Stimulated activated CD8-positive, alpha-beta memory T cell treated with anti-CD3 and anti-CD28 coated beads, Interleukin-2, amount 100 ng/mL, for 1 hour (primary cell): ENCODE measurements at regions not wholly inside any gene's neighbourhood (a gene's known extent, or its start where the extent isn't known, plus 50 kb on each side); places are given as distances from the start of the nearest gene placed in this dataset.

Source experiments
- DNase-seq, 2 donors: peaks; one replicate each; pipeline ENCODE4 v3.0.0-alpha.2; 2020; ENCODE audit warnings: low read depth in 2 of 2

- DNase-seq, result no peak
Observed at GRCh38 chr2:217339753-217340152, 479.9 kb upstream of the TNP1 start.

DNA sequence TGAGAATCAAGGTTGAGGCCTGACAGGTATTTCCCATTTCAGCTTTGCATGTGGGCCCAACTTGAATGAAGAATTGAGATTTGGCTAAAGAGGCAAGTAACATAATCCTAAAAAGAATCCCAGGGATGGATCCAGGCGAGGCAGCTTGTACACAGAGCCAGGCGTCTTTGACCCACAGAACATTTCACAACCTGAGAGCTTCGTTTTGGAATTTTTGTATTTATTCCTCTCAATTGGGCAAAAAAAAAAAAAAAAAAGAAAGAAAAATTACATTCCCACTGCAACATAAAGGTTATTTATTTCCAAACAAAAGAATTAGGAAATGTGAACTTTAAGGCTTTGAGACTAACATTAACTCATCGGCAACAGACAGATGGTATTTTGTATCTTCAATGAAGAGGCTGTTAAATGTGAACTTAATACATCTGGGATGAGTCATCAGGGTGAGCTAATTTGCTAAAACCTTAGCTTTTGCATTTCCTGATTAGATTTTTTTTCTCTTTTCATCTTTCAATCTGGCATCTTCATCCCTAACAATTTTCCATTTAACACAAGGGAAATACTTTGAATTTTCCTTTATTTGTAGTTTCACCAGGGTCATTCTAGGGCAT lies 478.5 kb upstream of the TNP1 start:
- no peak for DNase-seq

DNA sequence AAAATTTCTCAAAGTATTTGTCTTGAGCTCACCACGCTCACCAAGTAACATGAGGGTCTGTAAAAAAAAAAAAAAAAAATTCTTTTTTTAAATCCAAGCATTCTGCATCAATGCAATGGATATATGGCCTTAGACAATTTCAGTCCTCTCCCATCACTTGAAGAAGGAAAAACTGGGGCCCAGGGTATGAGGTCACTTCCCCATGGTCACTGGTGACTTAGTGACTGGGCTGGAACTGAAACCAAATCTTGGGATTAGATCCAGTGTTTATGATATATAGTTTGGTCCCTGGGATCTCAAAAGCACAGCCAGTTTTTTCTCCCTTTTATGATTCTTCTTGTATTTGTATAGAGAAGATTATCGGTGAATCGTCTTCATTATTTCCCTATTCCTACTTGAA lies 477.9 kb upstream of the TNP1 start:
- DNase-seq, result no peak

- no peak for DNase-seq
Observed at GRCh38 chr2:217336694-217337093, 476.8 kb upstream of the TNP1 start.

DNA sequence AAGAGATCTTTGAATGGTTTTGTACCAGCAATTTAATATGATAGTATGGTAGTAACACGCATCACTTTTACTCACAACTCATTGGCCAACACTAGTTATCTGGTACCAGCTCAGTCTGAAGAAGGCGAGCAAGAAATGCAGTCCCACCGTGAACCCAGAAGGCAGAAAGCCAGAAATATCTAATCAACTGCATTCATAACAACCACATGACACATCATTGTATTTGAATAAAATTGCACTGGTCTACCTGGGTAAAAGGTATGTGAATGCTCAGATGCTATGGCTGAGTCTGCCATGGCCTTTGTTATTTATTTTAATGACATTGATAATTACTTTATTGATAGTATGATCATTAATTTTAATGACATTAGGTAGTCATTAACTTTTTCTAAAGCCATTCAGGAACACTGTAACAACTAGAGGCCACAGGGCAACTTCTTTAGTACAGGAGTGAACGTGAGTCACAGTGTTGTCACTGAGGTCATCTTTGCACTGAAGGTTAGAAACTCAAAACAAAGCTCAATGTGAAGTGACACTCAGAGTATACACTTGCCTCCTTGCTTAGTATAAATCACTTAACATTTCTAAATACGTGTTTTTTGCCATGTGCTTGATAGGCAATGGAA lies 475.6 kb upstream of the TNP1 start:
- DNase-seq, result no peak

- DNase-seq, result no peak
Observed at GRCh38 chr2:217334561-217334960, 474.7 kb upstream of the TNP1 start.

DNA sequence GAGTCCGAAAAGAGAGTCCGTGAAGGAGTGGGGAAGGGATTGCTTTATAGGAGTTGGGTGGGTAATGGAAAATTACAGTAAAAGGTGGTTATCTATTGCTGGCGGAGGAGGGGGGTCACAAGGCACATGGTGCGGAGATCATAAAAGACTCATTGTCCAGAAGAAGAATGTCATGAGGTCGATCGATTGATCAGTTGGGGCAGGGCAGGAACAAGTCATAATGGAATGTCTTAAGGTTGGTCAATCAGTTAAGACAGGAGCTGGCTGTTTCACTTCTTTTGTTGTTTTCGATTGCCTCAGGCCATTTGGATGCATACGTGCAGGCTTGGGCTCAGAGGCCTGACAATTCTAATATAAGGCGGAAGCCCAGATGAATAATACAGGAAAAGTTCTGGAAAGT lies 473.0 kb upstream of the TNP1 start:
- DNase-seq, result no peak

DNA sequence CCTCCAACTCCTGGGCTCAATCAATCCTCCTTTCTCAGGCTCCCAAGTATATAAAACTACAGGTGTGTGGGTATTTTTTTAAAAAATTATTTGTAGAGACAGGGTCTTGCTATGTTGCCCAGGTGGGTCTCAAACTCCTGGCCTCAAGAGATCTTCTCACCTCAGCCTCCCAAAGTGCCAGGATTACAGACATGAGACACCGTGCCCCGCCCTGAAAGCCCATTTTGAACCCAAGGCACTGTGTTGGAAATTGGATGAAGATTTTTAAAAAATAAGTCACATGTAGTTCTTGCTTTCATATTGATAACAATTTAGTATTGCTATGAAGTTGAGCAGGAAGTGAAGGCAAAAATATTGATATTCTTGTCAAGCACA lies 472.5 kb upstream of the TNP1 start:
- no peak for DNase-seq

DNA sequence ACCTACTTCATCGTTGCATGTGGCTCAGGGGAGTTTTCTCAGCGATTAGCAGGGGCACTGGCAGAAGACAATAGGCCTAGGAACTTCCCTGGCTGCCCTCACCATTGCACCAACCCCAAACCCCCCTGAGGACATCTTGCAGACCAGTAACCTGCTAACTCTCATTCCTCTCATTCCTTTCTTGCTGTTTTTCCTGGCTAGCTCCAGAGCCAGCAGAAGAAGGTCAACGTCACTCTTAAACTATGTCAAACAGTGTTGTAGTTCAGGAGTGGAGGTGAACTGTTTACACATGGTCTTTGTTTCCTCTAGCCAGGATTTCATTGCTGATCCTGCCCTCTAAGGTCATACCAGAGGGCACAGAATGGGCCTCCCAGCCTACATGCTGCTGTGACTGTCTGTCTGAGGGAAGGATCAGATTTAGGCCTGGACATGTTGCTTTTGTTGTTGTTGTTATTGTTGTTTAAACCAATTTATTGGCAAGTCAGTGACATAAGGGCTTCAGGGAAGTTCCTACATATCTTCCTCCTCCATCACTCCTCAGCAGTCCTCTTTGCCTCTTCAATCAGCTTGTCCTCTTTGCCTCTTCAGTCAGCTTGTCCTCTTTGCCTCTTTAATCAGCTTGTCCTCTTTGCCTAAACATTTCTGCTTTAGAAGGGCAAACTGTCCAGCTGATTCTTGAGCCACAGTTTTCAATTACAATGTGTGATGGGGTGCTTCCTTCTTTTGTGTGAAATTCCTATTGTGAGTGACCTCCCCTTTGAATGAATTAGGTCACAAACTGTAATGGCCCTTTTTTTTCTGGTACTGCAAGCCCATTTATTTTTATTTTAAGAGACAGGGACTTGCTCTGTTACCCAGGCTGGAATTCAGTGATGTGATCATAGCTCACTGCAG lies 471.9 kb upstream of the TNP1 start:
- DNase-seq, result no peak

DNA sequence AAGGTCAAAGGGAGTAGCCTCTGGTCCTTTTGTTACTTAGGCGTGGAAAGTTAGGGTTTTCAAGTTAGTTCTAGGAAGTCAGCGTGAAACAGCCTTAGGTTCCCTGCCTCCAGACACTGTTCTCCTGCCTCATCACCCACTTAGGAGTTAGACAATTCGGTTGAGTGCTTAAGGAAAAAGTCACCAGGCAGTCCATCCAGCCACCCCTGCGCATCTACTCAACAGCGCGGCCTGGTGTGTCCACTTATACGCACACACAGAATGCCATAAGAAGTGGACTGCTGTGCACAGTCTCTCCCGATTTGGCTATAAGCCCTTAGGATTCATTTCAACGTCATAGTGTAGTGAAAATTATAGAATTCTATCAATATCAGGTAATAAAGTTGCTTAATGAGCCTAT lies 470.8 kb upstream of the TNP1 start:
- no peak for DNase-seq

GRCh38 chr2:217329023-217329431 lies 469.2 kb upstream of the TNP1 start:
- no peak for DNase-seq

GRCh38 chr2:217328622-217328978 lies 468.7 kb upstream of the TNP1 start:
- no peak for DNase-seq

DNA sequence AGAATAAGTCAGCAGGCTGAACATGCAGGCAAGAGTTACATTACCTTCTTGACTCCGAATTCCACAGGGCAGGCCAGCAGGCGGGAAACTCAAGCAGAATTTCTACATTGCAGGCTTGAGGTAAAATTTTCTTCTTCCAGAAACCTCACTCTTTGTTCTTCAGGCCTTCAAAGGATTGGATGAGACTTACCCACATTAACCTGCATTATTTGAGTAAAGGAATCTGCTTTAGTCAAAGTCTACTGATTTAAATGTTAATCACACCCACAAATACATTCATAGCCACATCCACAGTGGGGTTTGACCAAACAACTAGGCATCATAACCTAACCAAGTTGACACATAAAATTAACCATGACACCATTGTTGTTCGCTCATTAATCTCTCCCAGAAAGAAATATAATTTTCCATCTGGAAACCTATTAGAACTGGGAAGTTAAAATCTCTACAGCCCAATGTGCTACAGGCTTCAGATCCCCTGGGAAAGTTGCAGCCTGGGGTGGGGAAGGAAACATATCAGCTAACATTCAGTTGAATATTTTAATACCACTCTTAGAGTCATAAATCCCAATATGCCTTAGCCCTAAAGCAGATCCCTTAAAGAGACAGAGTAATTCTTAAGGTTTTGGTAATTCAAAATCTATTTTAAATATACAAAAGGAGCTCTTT lies 468.2 kb upstream of the TNP1 start:
- no peak for DNase-seq

DNA sequence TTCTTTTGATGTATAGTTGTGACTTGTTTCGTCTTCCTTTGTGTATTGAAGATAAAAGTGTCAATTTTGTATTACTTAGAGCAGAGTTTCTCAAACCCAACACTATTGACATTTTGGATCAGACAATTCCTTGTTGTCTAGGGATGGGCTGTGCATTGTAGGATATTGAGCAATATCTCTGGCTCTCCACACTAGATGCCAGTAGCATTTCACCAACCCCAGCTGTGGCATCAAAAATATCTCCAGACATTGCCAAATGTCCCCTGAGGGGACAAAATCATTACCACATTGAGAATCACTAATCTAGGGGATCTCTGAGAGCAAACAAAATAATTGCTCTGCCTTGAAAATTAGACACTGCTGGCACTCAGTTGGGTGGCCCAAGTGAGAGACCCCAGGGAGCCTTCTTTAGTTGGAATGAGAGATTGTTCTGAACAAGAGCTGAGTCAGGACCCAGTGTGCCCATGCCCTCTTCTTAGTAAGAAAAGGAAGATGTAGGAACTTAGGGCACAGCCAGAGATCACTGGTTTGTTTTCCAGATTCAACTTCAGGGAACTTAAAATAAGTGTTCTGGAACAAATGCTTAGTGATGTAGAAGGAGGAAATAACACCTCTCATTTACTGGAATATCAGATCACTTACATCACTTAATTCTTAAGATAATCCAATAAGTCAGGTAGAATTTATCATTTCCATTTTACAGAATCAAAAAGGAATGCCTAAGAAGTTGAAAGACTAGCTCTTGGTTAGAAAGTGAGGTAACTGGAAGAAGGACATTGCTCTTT lies 466.6 kb upstream of the TNP1 start:
- no peak for DNase-seq

GRCh38 chr2:217325816-217326215 lies 466.0 kb upstream of the TNP1 start:
- DNase-seq, result no peak

- DNase-seq, result no peak
Observed at GRCh38 chr2:217325251-217325650, 465.4 kb upstream of the TNP1 start.

DNA sequence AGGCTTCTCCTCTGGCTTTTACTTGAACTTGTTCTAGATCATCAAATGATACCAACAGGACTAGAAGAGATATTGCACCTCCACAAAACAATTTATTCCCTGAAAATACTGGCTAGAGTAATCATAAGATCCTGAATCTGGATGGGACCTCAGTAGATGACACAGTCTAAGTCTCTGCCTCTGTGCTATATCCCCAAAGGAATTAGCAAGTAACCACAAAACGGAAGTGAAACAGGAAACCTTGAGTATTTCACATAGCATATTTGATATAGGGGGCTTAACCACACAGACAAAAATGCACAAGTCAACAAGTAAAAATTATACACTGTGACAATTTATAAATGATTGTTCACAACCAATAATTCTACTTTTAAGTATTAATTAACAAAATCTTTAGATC lies 456.9 kb upstream of the TNP1 start:
- DNase-seq, result no peak

- DNase-seq, result no peak
Observed at GRCh38 chr2:217314021-217314460, 454.2 kb upstream of the TNP1 start.

DNA sequence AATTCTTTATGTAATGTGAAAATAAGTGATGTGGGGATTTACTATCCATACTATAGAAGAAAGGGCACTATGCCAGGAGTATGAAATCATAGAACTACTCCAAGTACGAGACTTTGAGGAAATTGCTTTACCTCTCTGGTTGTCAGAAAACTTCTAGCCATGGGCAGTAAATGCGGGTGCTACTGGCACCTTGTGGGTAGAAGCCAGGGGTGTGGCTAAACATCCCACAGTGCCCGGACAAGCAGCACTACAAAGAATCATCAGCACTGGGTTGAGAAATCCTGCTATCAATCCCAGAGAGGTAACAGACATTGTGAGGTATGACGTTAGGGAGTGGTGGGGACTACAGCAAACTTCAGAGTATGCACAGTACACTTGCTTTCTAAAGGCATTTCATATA lies 453.5 kb upstream of the TNP1 start:
- no peak for DNase-seq

GRCh38 chr2:217309056-217309455 lies 449.2 kb upstream of the TNP1 start:
- DNase-seq, result no peak

GRCh38 chr2:217307023-217307422 lies 447.2 kb upstream of the TNP1 start:
- no peak for DNase-seq

GRCh38 chr2:217305882-217306281 lies 446.0 kb upstream of the TNP1 start:
- no peak for DNase-seq
